ENCODE measurements at regions not wholly inside any gene's neighbourhood (a gene's known extent, or its start where the extent isn't known, plus 50 kb on each side); places are given as distances from the start of the nearest gene placed in this dataset.

DNA sequence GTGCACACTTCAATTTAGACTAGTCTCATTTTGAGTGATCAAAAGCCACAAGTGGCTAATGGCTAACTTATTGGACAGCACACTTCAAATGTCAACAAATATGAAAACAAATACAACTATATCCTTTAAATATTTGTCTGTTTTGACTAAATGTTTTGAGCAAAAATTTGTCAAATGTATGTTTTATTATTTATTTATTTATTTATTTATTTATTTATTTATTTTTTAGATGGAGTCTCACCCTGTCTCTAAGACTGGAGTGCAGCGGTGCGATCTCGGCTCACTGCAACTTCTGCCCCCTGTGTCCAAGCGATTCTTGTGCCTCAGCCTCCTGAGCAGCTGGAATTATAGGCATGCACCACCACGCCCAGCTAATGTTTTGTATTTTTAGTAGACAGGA is 1392.1 kb upstream of the WWC1 start:
- Histone ChIP-seq H3K4me1 (ENCODE audit: control insufficient read depth, extremely low read depth, insufficient read depth, low read length) (no peaks in the 10 kb centered on the region), H3K27ac (ENCODE audit: insufficient read depth, low read depth, low read length) (no peak overlapping the region), H3K4me2 (ENCODE audit: insufficient read depth, low read length) (no peak overlapping the region), H3K79me2 (ENCODE audit: control insufficient read depth, insufficient read depth, low read length) (no peaks in the 10 kb centered on the region), H3K36me3 (ENCODE audit: control insufficient read depth in 2 of 2, extremely low read depth in 1 of 2, insufficient read depth in 2 of 2, low read length in 2 of 2) (no peaks in the 10 kb centered on the region), H3K27me3 (ENCODE audit: control insufficient read depth in 2 of 2, insufficient read depth in 2 of 2, low read length in 2 of 2) (no peaks in the 10 kb centered on the region), H3K4me3 (replicated peaks in 1 of 3; ENCODE audit: insufficient read depth in 1 of 3, low read depth in 1 of 3, low read length in 3 of 3) (no peak overlapping the region), H2AFZ (ENCODE audit: low read depth, low read length) (no peak overlapping the region), H3K9me3 (replicated peaks; ENCODE audit: control insufficient read depth, insufficient read depth, low read length) (no peaks in the 10 kb centered on the region), H4K20me1 (replicated peaks; ENCODE audit: control insufficient read depth, extremely low read depth, insufficient read depth, low read length) (no peaks in the 10 kb centered on the region), H3K9me1 (replicated peaks; ENCODE audit: control insufficient read depth, extremely low read depth, insufficient read depth, low read length) (no peaks in the 10 kb centered on the region), H3K9ac (replicated peaks; ENCODE audit: extremely low read depth, insufficient read depth, low read length) (no peak overlapping the region)
- no peak for DNase-seq (ENCODE audit: low read depth, low spot score)
- no peak for FAIRE-seq
- ChIA-PET CTCF (no interaction called here), POLR2A (no interaction called here)
- dilution Hi-C loops (cut with MboI; ENCODE audit: extremely low pct_ligation_motif_present, low sequenced_read_pairs) (no loop called here), intact Hi-C loops (cut with micrococcal nuclease) (no loop called here)
- TF ChIP-seq FOS (IDR thresholded peaks at IDR 0.05; ENCODE audit: borderline replicate concordance, insufficient read depth, low read length): no peak
- TF ChIP-seq, protein P1, sequence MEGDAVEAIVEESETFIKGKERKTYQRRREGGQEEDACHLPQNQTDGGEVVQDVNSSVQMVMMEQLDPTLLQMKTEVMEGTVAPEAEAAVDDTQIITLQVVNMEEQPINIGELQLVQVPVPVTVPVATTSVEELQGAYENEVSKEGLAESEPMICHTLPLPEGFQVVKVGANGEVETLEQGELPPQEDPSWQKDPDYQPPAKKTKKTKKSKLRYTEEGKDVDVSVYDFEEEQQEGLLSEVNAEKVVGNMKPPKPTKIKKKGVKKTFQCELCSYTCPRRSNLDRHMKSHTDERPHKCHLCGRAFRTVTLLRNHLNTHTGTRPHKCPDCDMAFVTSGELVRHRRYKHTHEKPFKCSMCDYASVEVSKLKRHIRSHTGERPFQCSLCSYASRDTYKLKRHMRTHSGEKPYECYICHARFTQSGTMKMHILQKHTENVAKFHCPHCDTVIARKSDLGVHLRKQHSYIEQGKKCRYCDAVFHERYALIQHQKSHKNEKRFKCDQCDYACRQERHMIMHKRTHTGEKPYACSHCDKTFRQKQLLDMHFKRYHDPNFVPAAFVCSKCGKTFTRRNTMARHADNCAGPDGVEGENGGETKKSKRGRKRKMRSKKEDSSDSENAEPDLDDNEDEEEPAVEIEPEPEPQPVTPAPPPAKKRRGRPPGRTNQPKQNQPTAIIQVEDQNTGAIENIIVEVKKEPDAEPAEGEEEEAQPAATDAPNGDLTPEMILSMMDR (IDR thresholded peaks at IDR 0.05; ENCODE audit: extremely low read depth in 1 of 2, insufficient read depth in 1 of 2, low read depth in 1 of 2, low read length in 2 of 2): no peak
- TF ChIP-seq JUN (IDR thresholded peaks at IDR 0.05; ENCODE audit: borderline replicate concordance, insufficient read depth, insufficient read length, low read depth): no peak
- no peak for TF ChIP-seq GATA2 (IDR thresholded peaks at IDR 0.05; ENCODE audit: insufficient read depth, insufficient read length, low read depth, low read length)
- TF ChIP-seq POLR2A (IDR thresholded peaks at IDR 0.05; ENCODE audit: low read depth, low read length): no peak
- TF ChIP-seq EZH2 (IDR thresholded peaks at IDR 0.05; ENCODE audit: borderline replicate concordance, low read depth, low read length, severe bottlenecking): no peak
- TF ChIP-seq POLR2AphosphoS5 (IDR thresholded peaks at IDR 0.05; ENCODE audit: insufficient read depth, low read depth, low read length): no peak
- no peak for TF ChIP-seq MYC (IDR thresholded peaks at IDR 0.05; ENCODE audit: low read depth, low read length)
- TF ChIP-seq, protein P2, sequence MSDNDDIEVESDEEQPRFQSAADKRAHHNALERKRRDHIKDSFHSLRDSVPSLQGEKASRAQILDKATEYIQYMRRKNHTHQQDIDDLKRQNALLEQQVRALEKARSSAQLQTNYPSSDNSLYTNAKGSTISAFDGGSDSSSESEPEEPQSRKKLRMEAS (IDR thresholded peaks at IDR 0.05; ENCODE audit: insufficient read depth, insufficient read length): no peak
- no TSS peak for BruUV-seq (replicated peaks)

All from endothelial cell of umbilical vein (primary cell).